Endothelial cell of umbilical vein (primary cell): ENCODE measurements at regions not wholly inside any gene's neighbourhood (a gene's known extent, or its start where the extent isn't known, plus 50 kb on each side); places are given as distances from the start of the nearest gene placed in this dataset.

Source experiments
- BruUV-seq: library from RNA; stranded (reverse); fragments of 400-500 nt; replicated peaks from 2 replicates; lab custom pipeline; 2021; lab: Mats Ljungman, UMichigan
- CTCF ChIA-PET: fragments of 300-600, 350-600 bp; sonication (Branson Sonifier 250); formaldehyde crosslinking; loops from one replicate; lab custom pipeline; 2021; ENCODE audit warnings: antibody characterized with exemption, inconsistent platforms; lab: Charles Lee
- POLR2A ChIA-PET: fragments of 300-600, 350-600 bp; sonication (Branson Sonifier 250); formaldehyde crosslinking; loops from one replicate; lab custom pipeline; 2021; ENCODE audit warnings: antibody characterized with exemption, inconsistent platforms; lab: Charles Lee
- DNase-seq: peaks from one replicate; pipeline ENCODE4 v3.0.0-alpha.2; 2011; ENCODE audit warnings: low read depth, low spot score
- FAIRE-seq: peaks from 2 replicates; lab custom pipeline; 2011; peaks lifted over from hg19 to GRCh38; lab: Jason Lieb, UNC
- H2AFZ ChIP-seq: 2 replicates; pipeline ENCODE4 v1.6.0; 2012; ENCODE audit warnings: low read depth, low read length, control low read depth, inconsistent platforms
- H3K27ac ChIP-seq: 2 replicates; pipeline ENCODE4 v1.5.1; 2011; ENCODE audit warnings: low read depth, mild to moderate bottlenecking, control low read depth, low read length, moderate library complexity; ENCODE audit not compliant: insufficient read depth
- H3K27me3 ChIP-seq, 2 experiments: 2 replicates each; pipeline versions ENCODE4 v1.6.0 to v1.6.1; 2011; ENCODE audit warnings: low read length in 2 of 2, mixed read lengths in 1 of 2; ENCODE audit not compliant: control insufficient read depth in 2 of 2, insufficient read depth in 2 of 2
- H3K36me3 ChIP-seq, 2 experiments: 2 replicates in 1 of 2; 3 replicates in 1 of 2; pipeline ENCODE4 v1.5.1; 2011; ENCODE audit warnings: low read length in 2 of 2, mild to moderate bottlenecking in 1 of 2, moderate library complexity in 1 of 2; ENCODE audit not compliant: control insufficient read depth in 2 of 2, insufficient read depth in 2 of 2; ENCODE audit errors: extremely low read depth in 1 of 2
- H3K4me1 ChIP-seq: 3 replicates; pipeline ENCODE4 v1.5.1; 2011; ENCODE audit warnings: mild to moderate bottlenecking, low read length; ENCODE audit not compliant: control insufficient read depth, insufficient read depth; ENCODE audit errors: extremely low read depth
- H3K4me2 ChIP-seq: 2 replicates; pipeline ENCODE4 v1.6.1; 2011; ENCODE audit warnings: low read length, control low read depth, mixed read lengths; ENCODE audit not compliant: insufficient read depth
- H3K4me3 ChIP-seq, 3 experiments: fragments of 200-600 bp in 1 of 3; sonication (generic), shearing (Covaris generic) in 1 of 3; replicated peaks in 1 of 3; 2 replicates each; pipeline ENCODE4 v1.5.1; 2011 to 2016; ENCODE audit warnings: control low read depth in 3 of 3, low read length in 3 of 3, mild to moderate bottlenecking in 2 of 3, inconsistent platforms in 1 of 3, low read depth in 1 of 3, moderate library complexity in 1 of 3; ENCODE audit not compliant: insufficient read depth in 1 of 3
- H3K79me2 ChIP-seq: 2 replicates; pipeline ENCODE4 v1.6.0; 2012; ENCODE audit warnings: low read length, inconsistent platforms; ENCODE audit not compliant: control insufficient read depth, insufficient read depth
- H3K9ac ChIP-seq: replicated peaks from 2 replicates; pipeline ENCODE3; 2011; ENCODE audit warnings: low read length, control low read depth; ENCODE audit not compliant: insufficient read depth; ENCODE audit errors: extremely low read depth
- H3K9me1 ChIP-seq: replicated peaks from 3 replicates; pipeline ENCODE4 v1.6.0; 2011; ENCODE audit warnings: mild to moderate bottlenecking, low read length; ENCODE audit not compliant: control insufficient read depth, insufficient read depth; ENCODE audit errors: extremely low read depth
- H3K9me3 ChIP-seq: replicated peaks from 2 replicates; pipeline ENCODE4 v1.5.1; 2012; ENCODE audit warnings: low read length, inconsistent platforms; ENCODE audit not compliant: control insufficient read depth, insufficient read depth
- H4K20me1 ChIP-seq: replicated peaks from 2 replicates; pipeline ENCODE3; 2011; ENCODE audit warnings: mild to moderate bottlenecking, low read length; ENCODE audit not compliant: control insufficient read depth, insufficient read depth; ENCODE audit errors: extremely low read depth
- EZH2 ChIP-seq: IDR thresholded peaks from 2 replicates; pipeline ENCODE4 v1.6.1; 2012; ENCODE audit warnings: borderline replicate concordance, low read depth, mild to moderate bottlenecking, moderate library complexity, low read length, inconsistent platforms; ENCODE audit not compliant: severe bottlenecking
- GATA2 ChIP-seq: IDR thresholded peaks from 2 replicates; pipeline ENCODE4 v1.7.0; 2011; ENCODE audit warnings: low read depth, mild to moderate bottlenecking, moderate library complexity, mixed read lengths, low read length; ENCODE audit not compliant: insufficient read length, insufficient read depth
- JUN ChIP-seq: IDR thresholded peaks from 2 replicates; pipeline ENCODE4 v1.6.1; 2011; ENCODE audit warnings: borderline replicate concordance, low read depth; ENCODE audit not compliant: insufficient read length, insufficient read depth
- MYC ChIP-seq: IDR thresholded peaks from one replicate; pipeline ENCODE4 v1.6.1; 2011; ENCODE audit warnings: mild to moderate bottlenecking, low read depth, low read length
- POLR2A ChIP-seq: IDR thresholded peaks from 2 replicates; pipeline ENCODE4 v1.6.1; 2012; ENCODE audit warnings: low read depth, mild to moderate bottlenecking, control low read depth, low read length
- POLR2AphosphoS5 ChIP-seq: IDR thresholded peaks from 2 replicates; pipeline ENCODE4 v1.6.1; 2012; ENCODE audit warnings: low read depth, mild to moderate bottlenecking, control low read depth, low read length, moderate library complexity; ENCODE audit not compliant: insufficient read depth
- dilution Hi-C: fragments of 300-500 bp; cut with MboI; formaldehyde crosslinking; loops from one replicate; pipeline ENCODE4 v1.15.0; 2019; ENCODE audit warnings: low sequenced_read_pairs; ENCODE audit not compliant: extremely low pct_ligation_motif_present
- intact Hi-C: fragments of 100-400 bp; cut with micrococcal nuclease; formaldehyde crosslinking; loops from one replicate; pipeline ENCODE4 v1.10.0; 2022
- TF ChIP-seq, protein P1 (sequence below): IDR thresholded peaks from 2 replicates; pipeline ENCODE4 v1.6.1; 2011; ENCODE audit not compliant: insufficient read depth, insufficient read length

- Histone ChIP-seq H3K79me2 (no peaks in the 10 kb centered on the region), H2AFZ (no peak overlapping the region), H3K9ac (no peak overlapping the region), H3K27me3 (no peaks in the 10 kb centered on the region), H3K36me3 (no peaks in the 10 kb centered on the region), H4K20me1 (no peaks in the 10 kb centered on the region), H3K4me3 (no peak overlapping the region), H3K4me1 (no peaks in the 10 kb centered on the region), H3K9me1 (no peaks in the 10 kb centered on the region), H3K27ac (no peak overlapping the region), H3K4me2 (no peak overlapping the region), H3K9me3 (no peaks in the 10 kb centered on the region)
- intact Hi-C loops: no loop called here
- POLR2A ChIA-PET: no interaction called here
- TF ChIP-seq, protein P1, sequence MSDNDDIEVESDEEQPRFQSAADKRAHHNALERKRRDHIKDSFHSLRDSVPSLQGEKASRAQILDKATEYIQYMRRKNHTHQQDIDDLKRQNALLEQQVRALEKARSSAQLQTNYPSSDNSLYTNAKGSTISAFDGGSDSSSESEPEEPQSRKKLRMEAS: no peak
- TF ChIP-seq JUN: no peak
- CTCF ChIA-PET: no interaction called here
- FAIRE-seq (no peak), DNase-seq (no peak)
- no TSS peak for BruUV-seq
- dilution Hi-C loops: no loop called here
Measured at GRCh38 chr3:154921351-154921750, 158.8 kb upstream of the MME start.

DNA sequence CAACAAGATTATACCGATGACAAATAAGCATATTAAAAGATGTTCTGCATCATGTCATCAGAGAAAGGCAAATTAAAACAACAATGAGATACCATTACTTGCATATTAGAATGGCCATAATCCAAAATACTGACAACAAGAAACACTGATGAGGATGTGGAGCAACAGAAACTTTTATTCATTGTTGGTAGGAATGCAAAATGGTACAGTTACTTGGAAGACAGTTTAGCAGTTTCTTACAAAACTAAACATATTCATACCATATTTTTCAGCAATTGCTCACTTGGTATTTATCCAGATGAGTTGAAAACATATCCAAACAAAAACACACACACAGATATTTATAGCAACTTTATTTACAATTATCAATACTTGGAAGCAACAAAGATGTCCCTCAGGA is 160.9 kb upstream of the MME start:
- FAIRE-seq (no peak), DNase-seq (no peak)
- Histone ChIP-seq H3K9ac (no peak overlapping the region), H2AFZ (no peak overlapping the region), H3K79me2 (no peaks in the 10 kb centered on the region), H3K4me2 (no peak overlapping the region), H3K36me3 (no peaks in the 10 kb centered on the region), H3K4me1 (no peaks in the 10 kb centered on the region), H3K9me1 (no peaks in the 10 kb centered on the region), H3K27ac (no peak overlapping the region), H4K20me1 (no peaks in the 10 kb centered on the region), H3K4me3 (no peak overlapping the region), H3K9me3 (no peaks in the 10 kb centered on the region), H3K27me3 (no peaks in the 10 kb centered on the region)
- no TSS peak for BruUV-seq
- dilution Hi-C loops (no loop called here), intact Hi-C loops (no loop called here)
- ChIA-PET POLR2A (no interaction called here), CTCF (no interaction called here)
- TF ChIP-seq, protein P1: no peak
- TF ChIP-seq JUN: no peak
- no peak for TF ChIP-seq POLR2AphosphoS5
- no peak for TF ChIP-seq POLR2A
- no peak for TF ChIP-seq GATA2
- TF ChIP-seq MYC: no peak
- no peak for TF ChIP-seq EZH2
